Tibial nerve (tissue), 4 donors: ENCODE measurements at regions not wholly inside any gene's neighbourhood (a gene's known extent, or its start where the extent isn't known, plus 50 kb on each side); places are given as distances from the start of the nearest gene placed in this dataset.

Experiments used
- CTCF ChIP-seq, 5 experiments: fragments of 200-600 bp in 3 of 5; fragments of 450-650 bp in 2 of 5; sonication (generic) in 3 of 5; IDR thresholded peaks; one replicate each; pipeline ENCODE4 v1.5.1; 2016 to 2019; ENCODE audit warnings: antibody characterized with exemption in 5 of 5, mild to moderate bottlenecking in 3 of 5, moderate library complexity in 2 of 5
- EP300 ChIP-seq, 2 donors: sonication (generic); formaldehyde crosslinking; IDR thresholded peaks; one replicate each; pipeline ENCODE4 v1.6.1; 2017; ENCODE audit warnings: antibody characterized with exemption in 2 of 2, mild to moderate bottlenecking in 1 of 2

GRCh38 chr12:44942714-44943113, 66.6 kb upstream of the NELL2 start:
- no peak for TF ChIP-seq CTCF (IDR thresholded peaks at IDR 0.05)
- TF ChIP-seq EP300 (IDR thresholded peaks at IDR 0.05) = no peak
